ENCODE measurements at regions not wholly inside any gene's neighbourhood (a gene's known extent, or its start where the extent isn't known, plus 50 kb on each side); places are given as distances from the start of the nearest gene placed in this dataset.

DNA sequence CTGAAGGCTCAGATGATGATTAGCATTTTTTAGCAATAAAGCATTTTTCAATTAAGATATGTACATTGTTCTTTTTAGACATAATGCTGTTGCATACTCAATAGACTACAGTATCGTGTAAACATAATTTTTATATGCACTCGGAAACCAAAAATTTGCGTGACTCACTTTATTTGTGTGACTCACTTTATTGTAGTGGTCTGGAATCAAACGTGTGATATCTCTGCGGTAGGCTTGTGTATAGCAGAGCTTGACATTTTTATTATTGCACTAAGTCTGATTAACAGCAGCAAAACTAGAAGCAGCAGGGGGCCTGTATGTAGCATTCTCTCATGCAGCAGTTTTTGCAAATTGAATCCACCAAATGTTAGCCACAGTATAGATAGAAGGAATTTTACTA lies 119.1 kb upstream of the PRDX4 start:
- no peak for DNase-seq

DNA sequence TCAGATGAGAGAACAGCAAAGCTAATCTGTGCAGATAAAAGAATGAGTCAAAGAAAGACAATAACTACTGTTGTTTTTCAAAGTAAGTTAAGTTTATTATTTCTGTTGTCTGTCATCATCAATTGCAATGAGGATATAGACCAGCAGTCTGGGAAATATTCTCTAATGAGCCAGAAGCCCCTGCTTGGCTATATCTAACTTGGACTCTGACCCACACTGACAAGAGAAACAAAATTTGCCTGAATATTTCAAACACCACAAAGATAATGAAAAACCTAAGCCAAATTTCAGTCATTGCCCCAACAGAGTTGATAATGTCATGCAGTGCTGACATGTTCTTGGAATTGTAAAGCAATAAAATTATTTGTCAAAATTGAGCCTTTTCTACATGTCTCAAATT lies 115.0 kb upstream of the PRDX4 start:
- DNase-seq: no peak

DNA sequence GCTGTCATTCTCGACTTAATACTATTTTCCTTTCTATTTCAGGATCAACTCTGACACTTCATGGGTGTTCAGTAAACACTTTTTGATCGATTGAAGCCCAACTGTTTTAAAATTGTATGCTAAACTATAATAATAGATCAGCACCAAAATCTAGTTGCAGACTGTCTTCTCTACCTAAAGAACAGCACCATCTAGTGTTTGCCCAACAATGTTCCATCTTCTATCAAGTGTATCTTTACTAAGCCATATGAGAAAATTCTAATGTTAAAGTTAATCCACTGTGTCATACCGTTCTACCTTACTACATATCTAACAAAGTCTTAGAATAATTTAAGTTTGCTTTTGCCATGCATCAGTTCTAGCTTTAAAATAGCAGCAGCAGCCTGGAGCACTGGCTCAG lies 113.0 kb upstream of the PRDX4 start:
- peak in 1 of 2 donors; percentile 16 for DNase-seq

DNA sequence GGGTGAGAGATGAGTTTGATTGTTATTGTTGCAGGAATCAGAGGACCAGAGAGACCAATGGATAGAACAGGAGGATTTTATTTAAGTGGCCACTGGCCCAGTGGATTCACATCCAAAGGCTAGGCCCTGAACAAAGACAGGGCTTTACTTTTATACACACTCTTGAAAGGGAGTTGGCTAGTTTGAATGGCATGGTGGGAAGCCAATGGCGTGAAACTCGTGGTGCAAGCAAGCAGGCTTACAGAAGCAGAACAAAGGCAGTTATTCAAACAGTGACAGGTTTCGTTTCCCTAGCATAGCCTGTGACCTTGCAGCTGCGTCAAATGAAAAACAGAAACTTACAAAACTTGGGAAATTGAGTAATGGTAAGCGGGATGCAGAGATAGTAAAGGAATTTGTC lies 110.2 kb upstream of the PRDX4 start:
- no peak for DNase-seq

DNA sequence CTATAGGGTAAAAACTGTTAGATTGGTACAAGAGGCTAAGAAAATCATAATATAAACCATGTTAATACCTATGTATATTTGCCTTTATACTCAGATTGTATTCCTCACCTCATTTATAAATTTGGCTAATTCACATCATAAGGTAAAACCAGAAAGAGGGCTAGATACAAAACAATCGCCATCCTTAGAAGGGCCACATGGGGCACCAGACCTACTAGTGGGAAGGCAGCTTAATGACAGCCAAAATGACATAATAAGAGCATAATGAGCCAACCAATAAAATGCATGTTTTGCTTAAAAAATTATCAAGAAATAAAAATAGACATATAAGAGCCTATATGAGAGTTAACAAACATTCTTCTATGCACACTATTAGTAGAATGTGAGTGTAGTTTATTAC lies 107.3 kb upstream of the PRDX4 start:
- no peak for DNase-seq

DNA sequence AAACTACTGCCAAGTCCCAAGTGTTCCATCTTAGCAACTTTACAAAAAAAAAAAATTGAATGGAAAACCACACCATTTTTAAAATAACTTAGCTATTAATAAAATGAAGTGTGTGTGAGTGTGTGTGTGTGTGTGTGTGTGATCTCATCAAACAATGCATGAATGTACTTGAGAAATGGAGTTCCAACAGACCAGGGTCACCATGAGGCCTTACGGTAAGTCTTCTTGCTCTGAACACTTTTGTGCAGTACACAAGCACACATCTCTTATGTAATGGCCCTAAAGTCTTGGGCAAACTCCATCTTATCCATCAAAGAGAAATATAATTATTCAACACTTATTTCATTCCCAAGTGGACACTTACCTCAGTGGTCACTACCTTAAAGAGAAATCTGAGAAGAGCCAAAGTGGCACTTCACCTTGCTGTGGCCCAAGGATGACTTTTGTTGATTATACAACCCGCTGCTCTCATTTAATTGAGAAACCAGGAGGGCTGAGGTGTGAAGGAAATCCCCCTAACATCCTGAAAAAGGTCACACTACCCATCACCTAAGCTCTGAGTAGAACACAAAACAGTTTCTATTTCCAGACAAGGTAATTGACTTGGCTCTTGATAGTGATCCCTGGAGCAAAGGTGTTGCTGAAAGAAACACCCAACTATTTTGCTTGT lies 96.5 kb upstream of the PRDX4 start:
- DNase-seq: no peak

DNA sequence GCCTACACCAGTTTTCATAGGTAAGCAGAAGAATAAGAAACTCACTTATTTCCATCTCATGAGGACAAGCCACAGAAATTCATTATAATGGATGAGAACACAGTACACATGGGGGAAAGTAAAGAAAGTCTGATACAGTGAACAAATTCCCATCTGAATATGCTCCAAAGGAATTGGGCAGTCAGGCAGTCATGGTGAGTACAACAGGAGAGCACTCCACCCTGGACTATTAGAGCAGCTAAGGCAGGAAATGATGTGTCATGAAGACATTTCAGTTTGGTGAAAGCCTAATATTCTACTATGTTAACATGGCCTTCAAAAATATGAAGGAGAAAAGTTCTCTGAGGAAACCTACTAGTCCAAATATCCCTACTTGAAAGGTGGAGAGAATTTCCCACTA lies 92.0 kb upstream of the PRDX4 start:
- no peak for DNase-seq

DNA sequence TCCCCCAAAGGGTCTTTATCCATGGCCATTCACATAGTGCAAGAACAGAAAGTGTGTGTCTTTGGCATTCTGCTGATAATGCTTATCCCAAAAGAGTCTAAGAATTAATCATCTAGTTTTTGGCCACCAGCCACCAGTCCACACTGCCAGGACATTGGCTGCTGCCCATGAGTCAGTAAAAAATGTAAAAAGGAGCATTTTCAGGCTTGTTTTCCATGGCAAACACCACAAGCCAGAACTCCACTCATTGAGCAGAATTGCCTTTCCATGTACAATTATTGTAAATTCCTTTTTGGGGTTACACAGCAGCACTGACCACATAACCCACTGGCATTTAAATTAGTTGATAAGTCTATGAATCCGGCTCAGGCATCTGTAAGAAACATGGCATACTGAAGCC lies 89.2 kb upstream of the PRDX4 start:
- DNase-seq: no peak

DNA sequence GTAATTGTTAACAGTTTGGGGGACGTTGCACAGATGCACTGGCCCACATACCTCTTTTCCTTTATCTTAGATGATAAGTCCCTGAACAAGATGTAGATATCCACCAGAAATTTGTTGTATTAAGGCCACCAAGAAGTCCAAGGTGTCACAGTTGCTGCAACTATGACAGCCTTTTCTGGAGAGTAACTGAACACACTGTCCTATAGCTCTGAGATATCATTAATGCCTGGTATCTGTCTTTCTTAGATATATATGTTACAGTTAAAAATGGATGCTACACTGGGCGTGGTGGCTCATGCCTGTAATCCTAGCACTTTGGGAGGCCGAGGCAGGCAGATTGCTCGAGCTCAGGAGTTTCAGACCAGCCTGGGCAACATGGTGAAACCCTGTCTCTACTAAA lies 77.8 kb upstream of the PRDX4 start:
- no peak for DNase-seq

DNA sequence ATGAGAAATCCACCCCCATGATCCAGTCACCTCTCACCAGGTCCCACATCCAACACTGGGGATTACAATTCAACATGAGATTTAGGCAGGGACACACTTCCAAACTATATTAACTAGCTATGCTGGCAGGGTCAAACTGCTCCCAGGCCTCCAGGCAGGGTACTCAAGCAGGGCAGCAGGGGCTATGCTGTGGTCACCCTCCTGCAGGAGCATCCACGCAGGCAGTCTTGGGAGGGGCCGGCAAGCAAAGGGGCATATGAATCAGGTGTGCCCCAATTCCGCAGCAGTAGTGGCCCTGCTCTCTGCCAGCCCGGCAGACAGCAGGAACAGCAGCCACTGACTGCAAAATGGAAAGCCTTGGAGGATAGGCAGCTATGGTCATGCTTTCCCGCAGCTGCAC lies 74.6 kb upstream of the PRDX4 start:
- no peak for DNase-seq

DNA sequence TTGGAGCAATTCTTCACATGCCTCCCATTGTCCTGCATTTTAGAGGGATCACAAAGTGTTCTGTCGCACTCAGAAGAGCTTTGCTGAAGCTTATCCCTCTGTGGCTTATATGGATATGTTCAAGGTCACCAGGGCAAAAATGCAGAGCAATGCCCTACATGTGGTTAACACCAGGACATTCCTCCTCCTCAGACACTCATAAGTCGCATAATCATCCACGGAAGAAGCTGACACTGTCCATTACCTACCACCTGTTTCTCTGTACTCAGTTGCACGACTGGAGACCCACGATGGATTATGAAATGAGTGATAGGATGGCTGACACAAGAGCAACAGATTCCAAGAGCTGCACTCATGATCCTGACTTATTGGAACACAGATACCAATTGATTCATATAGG lies 68.7 kb upstream of the PRDX4 start:
- DNase-seq: no peak

DNA sequence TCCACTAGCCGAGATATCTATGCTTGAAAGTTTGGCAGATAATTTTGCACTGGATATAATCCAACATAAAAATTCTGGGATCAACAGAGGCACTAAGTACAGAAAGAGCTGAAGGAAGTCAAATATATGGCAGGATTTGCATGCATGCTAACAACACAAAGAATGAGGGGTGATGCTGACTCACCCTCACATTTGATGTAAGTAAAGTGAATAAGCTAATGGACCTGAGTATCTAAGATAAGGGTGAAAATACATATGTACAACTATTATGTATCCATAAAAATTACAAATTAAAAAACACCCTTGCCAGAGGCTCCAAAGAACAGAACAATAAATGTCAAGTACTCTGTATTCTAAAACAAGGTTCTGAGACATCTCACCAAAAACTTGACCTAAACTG lies 63.8 kb upstream of the PRDX4 start:
- no peak for DNase-seq

DNA sequence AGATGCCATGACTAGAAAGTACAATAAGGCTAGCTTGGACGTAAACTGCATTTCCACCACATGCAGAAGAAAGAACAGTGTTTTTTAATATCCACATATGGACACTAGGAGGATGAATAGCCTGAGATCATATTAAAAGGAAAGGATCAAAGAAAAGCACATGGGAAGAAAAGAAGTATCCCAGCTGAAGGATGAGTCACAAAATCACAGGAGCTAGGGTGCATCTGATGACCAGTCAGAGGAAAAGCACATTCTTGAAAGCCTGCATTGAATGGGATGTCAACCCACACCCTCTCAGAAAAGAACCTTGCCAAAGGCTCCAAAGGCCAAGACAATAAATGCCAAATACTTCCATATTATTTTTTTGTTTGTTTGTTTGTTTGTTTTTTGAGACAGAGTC lies 56.8 kb upstream of the PRDX4 start:
- no peak for DNase-seq

DNA sequence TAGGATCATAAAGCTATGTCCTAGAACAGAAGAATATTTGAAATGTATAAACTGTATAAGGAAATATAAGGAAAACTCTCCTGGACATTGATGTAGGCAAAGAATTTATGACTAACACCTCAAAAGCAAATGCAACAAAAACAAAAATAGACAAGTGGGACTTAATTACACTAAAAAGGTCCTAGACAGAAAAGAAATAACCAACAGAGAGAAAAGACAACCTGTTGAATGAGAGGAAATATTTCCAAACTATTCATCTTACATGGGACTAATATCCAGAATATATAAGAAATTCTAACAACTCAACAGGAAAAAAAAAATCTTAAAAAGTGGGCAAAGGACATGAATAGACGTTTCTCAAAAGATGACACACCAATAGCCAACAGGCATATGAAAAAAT lies 54.4 kb upstream of the PRDX4 start:
- DNase-seq: no peak

DNA sequence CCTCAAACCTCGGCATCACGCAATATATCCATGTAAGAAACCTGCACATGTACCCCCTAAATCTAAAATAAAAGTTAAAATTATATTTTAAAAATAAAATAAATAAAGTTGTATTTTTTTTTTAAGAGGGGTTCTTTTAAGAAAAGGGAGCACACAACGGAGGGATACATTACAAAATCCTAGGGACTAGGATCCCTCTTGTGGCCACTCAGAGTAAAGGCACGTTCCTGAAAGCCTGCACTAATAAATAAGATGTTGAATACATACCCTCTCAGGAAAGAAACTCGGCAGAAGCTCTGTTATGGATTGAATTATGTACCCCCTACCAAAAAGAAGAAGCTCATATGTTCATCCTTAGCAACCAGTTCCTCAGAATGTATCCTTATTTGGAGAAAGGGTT lies 50.9 kb upstream of the PRDX4 start:
- peak in 1 of 2 donors; percentile 4 for DNase-seq
